ENCODE measurements at regions not wholly inside any gene's neighbourhood (a gene's known extent, or its start where the extent isn't known, plus 50 kb on each side); places are given as distances from the start of the nearest gene placed in this dataset.

DNA sequence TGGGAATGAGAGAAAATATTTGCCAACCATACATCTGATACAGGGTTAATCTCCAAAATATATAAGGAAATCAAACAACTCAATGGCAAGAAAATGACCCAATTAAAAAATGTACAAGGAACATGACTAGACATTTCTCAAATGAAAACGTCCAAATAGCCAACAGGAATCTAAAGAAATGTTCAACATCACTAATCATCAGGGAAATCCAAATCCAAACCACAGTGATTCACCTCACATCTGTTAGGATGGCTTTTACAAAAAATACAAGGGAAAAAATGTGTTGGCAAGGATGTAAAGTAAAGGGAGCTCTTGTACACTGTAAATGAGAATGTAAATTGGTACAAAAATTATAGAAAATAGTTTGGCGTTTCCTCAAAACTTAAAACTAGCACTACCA is 54.7 kb upstream of the ZRANB2 start:
- no peak overlapping the region for H3K4me3 ChIP-seq
- no peak overlapping the region for H3K27ac ChIP-seq
- no peaks in the 10 kb centered on the region for H3K9me3 ChIP-seq (replicated peaks)
- H3K27me3 ChIP-seq (replicated peaks) = no peaks in the 10 kb centered on the region
- no peaks in the 10 kb centered on the region for H3K4me1 ChIP-seq (replicated peaks)
- no peak for DNase-seq (ENCODE audit: low read depth in 1 of 2, low spot score in 2 of 2)
- no peaks in the 10 kb centered on the region for H3K36me3 ChIP-seq

All from SJSA1 (cell line).